GM23248 (cell line): ENCODE measurements at regions not wholly inside any gene's neighbourhood (a gene's known extent, or its start where the extent isn't known, plus 50 kb on each side); places are given as distances from the start of the nearest gene placed in this dataset.
A peak's percentile ranks its signal among the peaks of the same experiment; 100 is the strongest.

Experiments
- DNase-seq: peaks from one replicate; pipeline ENCODE4 v3.0.0-alpha.2; 2015
- H2AFZ ChIP-seq: fragments of 200-600 bp; sonication (generic); 2 replicates; pipeline ENCODE4 v1.6.1; 2016; ENCODE audit warnings: antibody characterized with exemption
- H3F3A ChIP-seq: fragments of 200-600 bp; sonication (generic); 2 replicates; pipeline ENCODE4 v1.6.1; 2016; ENCODE audit warnings: mild to moderate bottlenecking, antibody characterized with exemption, mixed run types; ENCODE audit not compliant: insufficient read depth
- H3K27ac ChIP-seq: fragments of 200-600 bp; sonication (generic); 2 replicates; pipeline ENCODE4 v1.5.1; 2016; ENCODE audit warnings: mild to moderate bottlenecking
- H3K27me3 ChIP-seq: fragments of 200-600 bp; sonication (generic); replicated peaks from 2 replicates; pipeline ENCODE4 v1.6.1; 2016; ENCODE audit warnings: mild to moderate bottlenecking; ENCODE audit not compliant: insufficient read depth
- H3K36me3 ChIP-seq: fragments of 200-600 bp; sonication (generic); 2 replicates; pipeline ENCODE4 v1.6.1; 2016; ENCODE audit warnings: low read depth, mild to moderate bottlenecking
- H3K4me1 ChIP-seq: fragments of 200-600 bp; sonication (generic); 2 replicates; pipeline ENCODE4 v1.6.1; 2016; ENCODE audit warnings: mild to moderate bottlenecking; ENCODE audit not compliant: insufficient read depth
- H3K4me2 ChIP-seq: fragments of 200-600 bp; sonication (generic); one replicate; pipeline ENCODE4 v1.6.1; 2016; ENCODE audit warnings: mild to moderate bottlenecking; ENCODE audit not compliant: unreplicated experiment
- H3K4me3 ChIP-seq: fragments of 200-600 bp; sonication (generic); 2 replicates; pipeline ENCODE4 v1.5.1; 2016; ENCODE audit warnings: mild to moderate bottlenecking
- H3K79me2 ChIP-seq: fragments of 200-600 bp; sonication (generic); 2 replicates; pipeline ENCODE4 v1.6.1; 2016; ENCODE audit warnings: mild to moderate bottlenecking; ENCODE audit not compliant: insufficient read depth
- H3K9ac ChIP-seq: fragments of 200-600 bp; sonication (generic); 2 replicates; pipeline ENCODE4 v1.6.1; 2016; ENCODE audit warnings: mild to moderate bottlenecking
- H3K9me2 ChIP-seq: fragments of 200-600 bp; sonication (generic); 2 replicates; pipeline ENCODE4 v1.6.1; 2016; ENCODE audit warnings: mixed run types, mild to moderate bottlenecking, moderate library complexity; ENCODE audit not compliant: insufficient read depth
- H3K9me3 ChIP-seq: fragments of 200-600 bp; sonication (generic); one replicate; pipeline ENCODE4 v1.6.1; 2017; ENCODE audit warnings: low read depth
- H4K20me1 ChIP-seq: fragments of 200-600 bp; sonication (generic); 2 replicates; pipeline ENCODE4 v1.6.0; 2016; ENCODE audit not compliant: insufficient read depth
- EZH2 ChIP-seq: fragments of 200-600 bp; sonication (generic); IDR thresholded peaks from 2 replicates; pipeline ENCODE4 v1.6.1; 2018; ENCODE audit warnings: antibody characterized with exemption, mild to moderate bottlenecking; ENCODE audit not compliant: insufficient read depth, poor library complexity, severe bottlenecking
- EZH2phosphoT487 ChIP-seq: fragments of 200-600 bp; sonication (generic); IDR thresholded peaks from 2 replicates; pipeline ENCODE4 v1.6.1; 2018; ENCODE audit warnings: antibody characterized with exemption, moderate library complexity, mild to moderate bottlenecking, low read depth; ENCODE audit not compliant: insufficient read depth
- WGBS, 2 experiments: methylation state at CpG; one replicate each; pipeline ENCODE4 v1.1.6; 2015 to 2017; ENCODE audit warnings: low lambda C conversion rate in 2 of 2, low coverage in 1 of 2; ENCODE audit errors: missing lambda C conversion rate in 2 of 2; 5-methylcytosine and 5-hydroxymethylcytosine counted together
- in situ Hi-C: fragments of 300-500 bp; cut with MboI; formaldehyde crosslinking; loops from 2 replicates; pipeline ENCODE4 v1.15.0; 2020

DNA sequence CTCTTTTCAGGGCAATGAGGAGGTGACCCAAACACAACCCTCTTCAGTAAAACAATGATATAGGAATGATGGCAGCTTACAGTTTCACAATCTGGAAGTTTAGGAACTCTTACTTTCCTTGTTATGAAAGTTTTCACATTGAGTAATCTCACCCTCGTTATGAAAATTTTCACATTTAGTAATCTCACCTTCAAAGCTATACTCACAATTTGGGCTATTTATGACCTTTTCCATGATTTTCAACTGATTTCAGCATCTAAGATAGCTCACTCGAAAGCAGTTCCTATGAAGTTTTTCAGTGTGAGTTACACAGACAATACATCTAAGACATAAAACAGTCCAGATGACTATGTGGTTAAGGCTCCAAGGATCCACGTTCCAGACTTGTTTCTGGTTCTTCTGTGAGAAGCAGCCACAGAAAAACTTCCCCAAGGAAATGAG is 57.1 kb downstream of the FOXD1 start:
- Histone ChIP-seq H3K4me1 (peaks cover 43% of the 10 kb centered on the region), H2AFZ (peak overlapping the region; percentile 18), H3K27ac (peak overlapping the region; percentile 75), H3K27me3 (no peaks in the 10 kb centered on the region), H3K9me2 (no peaks in the 10 kb centered on the region), H3K36me3 (no peaks in the 10 kb centered on the region), H4K20me1 (no peaks in the 10 kb centered on the region), H3K9ac (peak overlapping the region; percentile 57), H3K9me3 (no peaks in the 10 kb centered on the region), H3K79me2 (no peaks in the 10 kb centered on the region), H3F3A (peaks cover 37% of the 10 kb centered on the region), H3K4me3 (peak overlapping the region; percentile 54), H3K4me2 (peak overlapping the region; percentile 53)
- DNase-seq, result peak; percentile 89
- in situ Hi-C loops, result no loop called here
- WGBS, 2 experiments, result 10 to 11% methylated on average over 3 of the region's 3 CpGs
- TF ChIP-seq EZH2, result no peak
- 0 out of 2 replicates have a peak, but pooled peaks have one; percentile 45 for TF ChIP-seq EZH2phosphoT487

DNA sequence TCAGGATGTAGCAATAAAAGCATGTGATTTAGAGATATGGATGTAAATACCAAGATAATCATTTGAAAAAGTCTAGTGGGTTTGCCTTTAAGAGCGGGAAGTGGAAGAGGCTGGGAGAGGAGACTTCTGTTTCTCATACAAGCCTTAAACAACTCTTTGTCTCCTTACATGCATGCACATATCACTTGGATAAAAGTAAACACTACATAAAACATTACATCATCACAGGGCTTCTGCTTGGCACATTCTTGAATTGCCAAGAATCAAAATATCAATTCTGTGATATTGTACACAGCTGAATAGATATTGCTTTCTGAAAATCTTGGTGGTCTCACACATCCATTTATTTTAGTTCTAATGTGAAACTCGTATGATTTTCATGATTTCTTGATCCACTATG is 57.6 kb downstream of the FOXD1 start:
- no peaks in the 10 kb centered on the region for H3K9me3 ChIP-seq
- in situ Hi-C loops, result no loop called here
- H3F3A ChIP-seq, result peaks cover 37% of the 10 kb centered on the region
- H3K36me3 ChIP-seq, result no peaks in the 10 kb centered on the region
- peak overlapping the region; percentile 54 for H3K4me3 ChIP-seq
- H3K4me2 ChIP-seq, result peak overlapping the region; percentile 53
- H3K27me3 ChIP-seq, result no peaks in the 10 kb centered on the region
- TF ChIP-seq EZH2phosphoT487 (no peak), EZH2 (no peak)
- peaks cover 43% of the 10 kb centered on the region for H3K4me1 ChIP-seq
- no peaks in the 10 kb centered on the region for H3K79me2 ChIP-seq
- peak; percentile 44 for DNase-seq
- no peaks in the 10 kb centered on the region for H3K9me2 ChIP-seq
- H3K27ac ChIP-seq, result peak overlapping the region; percentile 75
- H3K9ac ChIP-seq, result peak overlapping the region; percentile 57
- 62 to 70% methylated on average over 2 of the region's 2 CpGs for WGBS, 2 experiments
- H2AFZ ChIP-seq, result peak overlapping the region; percentile 18
- no peaks in the 10 kb centered on the region for H4K20me1 ChIP-seq

DNA sequence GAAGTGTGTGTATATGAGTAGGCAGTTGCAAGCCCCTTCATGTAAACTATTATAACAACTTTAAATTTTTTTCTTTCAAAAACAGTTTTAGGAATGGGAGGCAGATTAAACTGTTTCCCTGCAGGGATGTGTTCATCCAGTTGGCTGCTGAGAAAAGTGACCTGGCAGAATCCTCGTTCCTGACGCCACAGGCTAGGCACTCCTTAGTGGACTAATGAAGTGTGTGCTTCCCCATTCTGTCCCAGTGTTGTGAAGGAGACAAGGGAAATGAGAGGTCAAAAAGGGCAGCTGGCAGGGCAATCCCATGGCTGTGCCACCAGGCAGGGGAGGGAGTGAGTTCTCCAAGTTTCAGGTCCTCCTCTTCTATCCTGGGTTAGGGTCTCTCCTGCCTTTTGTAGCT is 59.8 kb downstream of the FOXD1 start:
- Histone ChIP-seq H3K9ac (no peak overlapping the region), H3K4me1 (peaks cover 37% of the 10 kb centered on the region), H3F3A (peaks cover 37% of the 10 kb centered on the region), H2AFZ (no peak overlapping the region), H3K4me3 (no peak overlapping the region), H3K9me2 (no peaks in the 10 kb centered on the region), H4K20me1 (no peaks in the 10 kb centered on the region), H3K36me3 (no peaks in the 10 kb centered on the region; the same call in 1 of the 2 replicates), H3K27me3 (no peaks in the 10 kb centered on the region), H3K79me2 (no peaks in the 10 kb centered on the region), H3K27ac (no peak overlapping the region), H3K9me3 (no peaks in the 10 kb centered on the region), H3K4me2 (no peak overlapping the region)
- DNase-seq, result no peak
- in situ Hi-C loops, result no loop called here
- 35 to 57% methylated on average over 2 of the region's 2 CpGs for WGBS, 2 experiments
- no peak for TF ChIP-seq EZH2phosphoT487
- TF ChIP-seq EZH2, result no peak

DNA sequence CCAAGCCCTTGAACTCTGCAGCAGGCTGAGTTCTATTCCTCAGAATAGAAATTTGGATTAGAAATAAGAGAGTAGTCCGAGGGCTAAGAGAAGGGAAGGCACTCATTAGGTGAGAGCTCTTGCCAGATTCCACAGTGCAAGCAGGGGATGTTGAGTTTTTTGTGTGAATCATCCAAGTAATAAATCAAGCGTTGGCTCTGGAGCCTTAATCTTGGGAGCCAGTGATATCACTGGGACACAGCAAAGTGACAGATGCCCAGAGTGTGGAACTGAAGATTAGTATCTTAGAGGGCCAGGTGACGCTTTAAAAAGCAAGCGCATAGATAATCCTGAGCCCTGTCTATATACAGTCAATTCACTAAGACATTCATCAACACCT is 60.3 kb downstream of the FOXD1 start:
- Histone ChIP-seq H3K9me2 (no peaks in the 10 kb centered on the region), H3K4me3 (no peak overlapping the region), H3K4me1 (peaks cover 35% of the 10 kb centered on the region), H3K36me3 (no peaks in the 10 kb centered on the region; the same call in 1 of the 2 replicates), H3K9me3 (no peaks in the 10 kb centered on the region), H3K4me2 (peak overlapping the region; percentile 1), H3K27me3 (no peaks in the 10 kb centered on the region), H3K27ac (no peak overlapping the region), H2AFZ (no peak overlapping the region), H3K79me2 (no peaks in the 10 kb centered on the region), H3F3A (peaks cover 37% of the 10 kb centered on the region), H4K20me1 (no peaks in the 10 kb centered on the region), H3K9ac (no peak overlapping the region)
- in situ Hi-C loops, result no loop called here
- peak; percentile 64 for DNase-seq
- 48 to 50% methylated on average over 4 of the region's 4 CpGs for WGBS, 2 experiments
- TF ChIP-seq EZH2phosphoT487, result no peak
- TF ChIP-seq EZH2, result no peak
